Prostate gland (tissue), 2 donors: ENCODE measurements at regions not wholly inside any gene's neighbourhood (a gene's known extent, or its start where the extent isn't known, plus 50 kb on each side); places are given as distances from the start of the nearest gene placed in this dataset.

ENCODE experiments used
- DNase-seq: peaks from one replicate; pipeline ENCODE4 v3.0.0-alpha.2; 2019; ENCODE audit warnings: low spot score
- H3K27ac ChIP-seq, 2 donors: fragments of 200-600 bp; sonication (generic); 2 replicates each; pipeline ENCODE4 v1.5.1; 2017 to 2019
- H3K27me3 ChIP-seq: fragments of 200-600 bp; sonication (generic); replicated peaks from 2 replicates; pipeline ENCODE4 v1.5.1; 2019; ENCODE audit not compliant: insufficient read depth
- H3K36me3 ChIP-seq, 2 donors: fragments of 200-600 bp; sonication (generic); 1 replicate in 1 of 2; 2 replicates in 1 of 2; pipeline versions ENCODE4 v1.5.1 to v1.8.1; 2017 to 2019
- H3K4me1 ChIP-seq: fragments of 200-600 bp; sonication (generic); replicated peaks from 2 replicates; pipeline ENCODE4 v1.5.1; 2019
- H3K4me3 ChIP-seq, 2 donors: fragments of 200-600 bp; sonication (generic); 2 replicates each; pipeline ENCODE4 v1.5.1; 2017 to 2019
- H3K9me3 ChIP-seq: fragments of 200-600 bp; sonication (generic); 2 replicates; pipeline ENCODE4 v1.5.1; 2017
- CTCF ChIP-seq, 4 experiments: fragments of 200-600 bp in 2 of 4; fragments of 450-650 bp in 2 of 4; sonication (generic) in 2 of 4; IDR thresholded peaks; 1 replicate in 3 of 4; 2 replicates in 1 of 4; pipeline ENCODE4 v1.5.1; 2016 to 2019; ENCODE audit warnings: antibody characterized with exemption in 4 of 4, mild to moderate bottlenecking in 2 of 4, moderate library complexity in 2 of 4
- POLR2A ChIP-seq: fragments of 450-650 bp; IDR thresholded peaks from one replicate; pipeline ENCODE4 v1.6.1; 2016; ENCODE audit warnings: antibody characterized with exemption, mild to moderate bottlenecking
- POLR2AphosphoS5 ChIP-seq: sonication (generic); formaldehyde crosslinking; IDR thresholded peaks from one replicate; pipeline ENCODE4 v1.6.1; 2017; ENCODE audit warnings: antibody characterized with exemption
- WGBS: methylation state at CpG from one replicate; pipeline ENCODE4 v1.1.5; 2018; 5-methylcytosine and 5-hydroxymethylcytosine counted together
- intact Hi-C: fragments of 100-400 bp; cut with DNase I; formaldehyde crosslinking; loops from one replicate; pipeline ENCODE4 v1.14.2; 2022

GRCh38 chr2:133828913-133829312 is 260.6 kb upstream of the NCKAP5 start:
- no peaks in the 10 kb centered on the region for H3K36me3 ChIP-seq
- 49% methylated on average over 2 of the region's 2 CpGs for WGBS
- intact Hi-C loops = no loop called here
- TF ChIP-seq POLR2AphosphoS5 = no peak
- TF ChIP-seq CTCF (IDR thresholded peaks at IDR 0.05) = no peak
- no peak for TF ChIP-seq POLR2A
- H3K9me3 ChIP-seq = no peaks in the 10 kb centered on the region
- DNase-seq = no peak
- no peaks in the 10 kb centered on the region for H3K4me1 ChIP-seq
- no peaks in the 10 kb centered on the region for H3K27me3 ChIP-seq
- no peak overlapping the region for H3K27ac ChIP-seq
- no peak overlapping the region for H3K4me3 ChIP-seq

- intact Hi-C loops = no loop called here
- 58% methylated on average over 3 of the region's 3 CpGs for whole genome bisulfite sequencing
These were observed 261.3 kb upstream of the NCKAP5 start for GRCh38 chr2:133829450-133830020.

GRCh38 chr2:133833746-133834145 is 265.5 kb upstream of the NCKAP5 start:
- no peaks in the 10 kb centered on the region for H3K9me3 ChIP-seq
- 32% methylated on average over 1 of the region's 1 CpG for WGBS
- H3K36me3 ChIP-seq = no peaks in the 10 kb centered on the region
- no peak for TF ChIP-seq POLR2A
- TF ChIP-seq CTCF (IDR thresholded peaks at IDR 0.05) = no peak
- no peak for TF ChIP-seq POLR2AphosphoS5
- DNase-seq = no peak
- H3K27ac ChIP-seq = no peak overlapping the region
- no peaks in the 10 kb centered on the region for H3K27me3 ChIP-seq
- intact Hi-C loops = no loop called here
- H3K4me1 ChIP-seq = no peaks in the 10 kb centered on the region
- no peak overlapping the region for H3K4me3 ChIP-seq

More at GRCh38 chr2:133829450-133830020, 261.3 kb upstream of the NCKAP5 start:
- H3K4me3 ChIP-seq = no peak overlapping the region
- no peaks in the 10 kb centered on the region for H3K4me1 ChIP-seq
- TF ChIP-seq POLR2AphosphoS5 (no peak), CTCF (IDR thresholded peaks at IDR 0.05) (no peak)
- DNase-seq = no peak
- no peak overlapping the region for H3K27ac ChIP-seq
- no peaks in the 10 kb centered on the region for H3K9me3 ChIP-seq
- no peaks in the 10 kb centered on the region for H3K27me3 ChIP-seq
- no peaks in the 10 kb centered on the region for H3K36me3 ChIP-seq

- Histone ChIP-seq H3K9me3 (no peaks in the 10 kb centered on the region), H3K27me3 (no peaks in the 10 kb centered on the region), H3K27ac (no peak overlapping the region), H3K4me3 (no peak overlapping the region), H3K36me3 (no peaks in the 10 kb centered on the region), H3K4me1 (no peaks in the 10 kb centered on the region)
- intact Hi-C loops = no loop called here
- TF ChIP-seq POLR2A (no peak), POLR2AphosphoS5 (no peak), CTCF (IDR thresholded peaks at IDR 0.05) (no peak)
- no peak for DNase-seq
- 51% methylated on average over 2 of the region's 2 CpGs for WGBS
These were observed 267.8 kb upstream of the NCKAP5 start for GRCh38 chr2:133835821-133836619.
